ENCODE measurements at regions not wholly inside any gene's neighbourhood (a gene's known extent, or its start where the extent isn't known, plus 50 kb on each side); places are given as distances from the start of the nearest gene placed in this dataset.
"Not testable (repeated sequence)": the region's sequence is repeated elsewhere in the genome, so short reads cannot be mapped to it uniquely, and the experiment has no call there.

GRCh38 chr4:38529189-38530115 lies 134.5 kb upstream of the KLF3 start:
- peak; percentile 17 for DNase-seq

GRCh38 chr4:38530486-38530885 lies 133.5 kb upstream of the KLF3 start:
- no peak for DNase-seq

- no peak for DNase-seq
These were observed 132.8 kb upstream of the KLF3 start for GRCh38 chr4:38531141-38531727.

- DNase-seq, result no peak
These were observed 131.0 kb upstream of the KLF3 start for GRCh38 chr4:38532908-38533499.

DNA sequence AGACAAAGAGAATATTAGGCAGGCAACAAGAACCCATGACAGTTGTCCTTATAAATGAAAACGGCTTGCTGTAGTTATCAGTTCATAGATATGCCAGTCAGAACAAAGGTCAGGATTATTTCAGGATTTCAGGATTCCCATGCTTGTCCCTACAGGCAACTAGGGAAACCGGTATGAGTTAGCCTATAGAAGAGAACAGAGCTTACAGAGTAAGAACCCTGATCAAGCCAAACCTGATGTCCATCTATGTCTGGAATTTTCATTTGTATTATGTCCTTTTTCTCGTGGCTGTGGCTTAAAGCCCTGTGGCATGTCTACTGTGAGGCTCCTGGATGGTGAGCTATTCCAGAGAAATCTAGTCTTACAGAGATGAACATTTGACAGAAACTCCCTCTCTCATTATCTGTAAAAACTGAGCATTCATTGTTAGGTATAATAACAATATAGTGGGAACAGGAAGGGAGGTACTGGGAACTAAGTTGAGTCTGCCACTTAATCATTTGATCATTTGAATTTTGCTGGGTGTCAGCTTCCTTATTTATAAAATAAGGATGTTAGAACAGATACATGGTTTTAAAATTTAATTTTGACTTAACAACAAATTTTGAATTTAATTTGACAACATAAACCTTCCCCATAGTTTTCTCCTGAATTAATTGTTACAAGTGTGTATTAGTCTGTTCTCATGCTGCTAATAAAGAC lies 129.5 kb upstream of the KLF3 start:
- DNase-seq, result no peak

GRCh38 chr4:38535071-38535470 lies 128.9 kb upstream of the KLF3 start:
- DNase-seq, result not testable (repeated sequence)

DNA sequence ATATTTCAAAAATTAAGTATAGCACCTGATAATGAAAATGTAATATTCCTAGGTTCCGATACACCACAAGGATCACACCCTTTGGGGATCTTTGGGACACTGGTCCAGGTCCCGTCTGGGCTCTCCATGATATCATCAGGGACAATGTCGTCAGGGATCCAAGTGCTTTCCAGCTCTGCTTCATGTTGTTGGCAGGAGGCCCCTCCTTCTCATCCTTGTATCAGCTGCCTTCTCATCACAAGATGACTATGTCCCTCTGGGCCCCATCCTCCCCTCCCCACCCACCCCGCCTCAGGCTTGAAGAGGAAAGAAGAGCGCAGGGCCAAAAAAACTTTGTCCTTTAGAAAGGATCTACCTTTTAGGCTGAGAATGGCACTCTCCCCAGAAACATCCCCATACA lies 128.3 kb upstream of the KLF3 start:
- DNase-seq, result no peak

DNA sequence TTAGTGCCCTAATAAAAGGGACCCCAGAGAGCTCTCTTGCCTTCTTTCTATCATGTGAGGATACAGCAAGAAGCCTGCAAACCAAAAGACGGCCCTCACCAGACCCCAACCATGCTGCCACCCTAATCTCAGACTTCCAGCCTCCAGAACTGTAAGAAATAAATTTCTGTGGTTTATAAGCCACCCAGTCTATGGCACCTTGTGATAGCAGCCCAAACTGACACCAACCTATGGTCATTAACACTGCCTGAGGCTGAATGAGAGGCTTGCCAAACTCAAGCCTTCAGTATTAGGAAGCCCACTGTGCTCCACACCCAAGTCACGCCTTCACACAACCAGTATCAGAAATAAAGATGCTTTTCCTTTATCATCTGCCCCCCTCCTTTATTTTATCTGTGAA lies 127.3 kb upstream of the KLF3 start:
- DNase-seq, result no peak

DNA sequence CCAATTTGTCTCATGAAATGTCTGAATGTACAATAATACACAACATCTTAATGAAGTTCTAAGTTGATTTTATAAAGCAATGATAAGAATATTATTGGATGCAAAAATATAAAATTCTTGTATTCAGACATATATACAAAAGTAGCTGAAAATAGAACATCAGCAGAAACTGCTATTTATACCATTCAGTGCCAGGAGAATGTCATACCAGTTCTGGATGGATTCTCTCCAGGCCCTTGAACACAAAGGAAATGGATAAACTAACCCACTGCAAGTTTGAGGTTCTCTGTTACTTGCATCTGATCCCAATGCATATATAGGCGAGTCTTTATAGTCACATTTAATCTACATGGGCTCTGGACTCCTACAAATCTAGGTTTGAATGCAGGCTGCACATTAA lies 126.3 kb upstream of the KLF3 start:
- DNase-seq, result no peak

DNA sequence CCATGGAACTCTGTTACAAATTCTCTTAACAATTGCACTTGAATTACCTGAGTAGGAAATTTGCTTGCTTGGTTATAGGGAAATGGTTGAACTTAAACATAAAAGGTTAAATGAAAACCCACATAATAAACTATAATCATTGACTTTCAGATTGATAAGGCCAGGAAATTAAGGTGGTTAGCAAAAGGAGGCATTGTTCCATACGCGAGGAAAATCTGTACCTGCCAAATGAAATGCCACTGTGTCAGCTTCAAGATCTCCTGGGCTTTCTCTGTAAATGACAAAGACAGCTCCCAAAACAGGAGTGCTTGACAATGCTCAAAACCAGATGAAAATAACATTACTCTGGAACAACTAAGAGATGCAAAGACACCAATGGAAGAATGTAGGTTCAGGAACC lies 125.5 kb upstream of the KLF3 start:
- DNase-seq, result no peak

DNA sequence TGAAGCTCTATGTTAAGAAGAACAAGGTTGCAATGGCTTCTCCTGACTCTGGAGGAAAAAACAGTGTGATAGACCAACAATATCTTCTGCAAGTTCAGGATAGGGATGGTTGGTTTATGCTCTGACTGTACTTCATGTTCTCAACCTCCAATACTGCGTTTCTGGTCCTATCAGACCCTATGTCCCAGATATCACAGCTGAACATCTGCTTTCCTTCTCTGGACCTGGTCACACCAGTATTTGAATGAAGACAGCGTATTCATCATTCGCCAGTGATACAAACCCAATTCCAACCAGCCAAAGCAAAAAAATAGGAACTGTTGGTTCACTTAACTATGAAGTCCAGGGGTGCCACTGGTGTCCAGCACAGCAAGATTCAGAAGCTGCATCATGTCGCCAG lies 124.5 kb upstream of the KLF3 start:
- DNase-seq, result no peak

DNA sequence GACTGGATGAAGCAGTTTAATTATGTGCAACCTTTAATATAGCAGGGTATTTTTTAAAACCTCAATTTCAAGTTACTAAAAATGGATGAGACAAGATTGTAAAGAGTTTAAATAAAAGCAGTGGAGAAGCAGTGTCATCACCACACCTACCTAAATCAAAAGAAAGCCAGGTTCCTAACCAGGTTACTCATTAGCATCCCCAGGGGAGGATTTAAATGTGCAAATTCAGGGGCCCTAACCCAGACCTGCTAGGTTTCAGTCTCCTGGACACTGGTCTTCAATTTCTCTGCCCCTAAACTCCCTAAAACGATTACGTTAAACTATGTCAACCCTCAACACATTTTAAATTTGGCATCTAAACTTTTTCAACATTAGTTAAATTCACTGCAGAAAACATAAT lies 116.9 kb upstream of the KLF3 start:
- no peak for DNase-seq

GRCh38 chr4:38548256-38548655 lies 115.7 kb upstream of the KLF3 start:
- no peak for DNase-seq

DNA sequence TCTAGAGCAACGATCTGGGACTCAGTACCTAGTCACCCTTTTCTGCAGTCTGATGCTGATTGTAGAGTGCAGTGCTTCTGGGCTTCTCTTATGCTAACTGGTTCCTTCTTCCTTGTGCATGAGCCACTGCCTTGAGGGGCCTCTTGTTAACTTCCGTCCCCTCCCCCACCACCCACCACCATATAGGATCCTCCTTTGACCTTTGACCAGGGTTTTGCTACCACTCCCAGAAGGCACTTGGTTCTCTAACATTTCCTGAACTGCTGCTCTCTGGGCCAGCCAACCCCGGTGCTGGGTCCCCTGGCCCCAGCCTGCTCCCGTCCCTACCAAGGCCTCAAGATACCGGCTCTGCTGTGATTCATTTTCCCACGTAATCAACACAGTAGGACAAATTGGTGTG lies 104.6 kb upstream of the KLF3 start:
- no peak for DNase-seq

- no peak for DNase-seq
These were observed 103.7 kb upstream of the KLF3 start for GRCh38 chr4:38560340-38560739.

- DNase-seq, result no peak
These were observed 103.0 kb upstream of the KLF3 start for GRCh38 chr4:38560768-38561558.

GRCh38 chr4:38562751-38563198 lies 101.2 kb upstream of the KLF3 start:
- DNase-seq, result no peak

DNA sequence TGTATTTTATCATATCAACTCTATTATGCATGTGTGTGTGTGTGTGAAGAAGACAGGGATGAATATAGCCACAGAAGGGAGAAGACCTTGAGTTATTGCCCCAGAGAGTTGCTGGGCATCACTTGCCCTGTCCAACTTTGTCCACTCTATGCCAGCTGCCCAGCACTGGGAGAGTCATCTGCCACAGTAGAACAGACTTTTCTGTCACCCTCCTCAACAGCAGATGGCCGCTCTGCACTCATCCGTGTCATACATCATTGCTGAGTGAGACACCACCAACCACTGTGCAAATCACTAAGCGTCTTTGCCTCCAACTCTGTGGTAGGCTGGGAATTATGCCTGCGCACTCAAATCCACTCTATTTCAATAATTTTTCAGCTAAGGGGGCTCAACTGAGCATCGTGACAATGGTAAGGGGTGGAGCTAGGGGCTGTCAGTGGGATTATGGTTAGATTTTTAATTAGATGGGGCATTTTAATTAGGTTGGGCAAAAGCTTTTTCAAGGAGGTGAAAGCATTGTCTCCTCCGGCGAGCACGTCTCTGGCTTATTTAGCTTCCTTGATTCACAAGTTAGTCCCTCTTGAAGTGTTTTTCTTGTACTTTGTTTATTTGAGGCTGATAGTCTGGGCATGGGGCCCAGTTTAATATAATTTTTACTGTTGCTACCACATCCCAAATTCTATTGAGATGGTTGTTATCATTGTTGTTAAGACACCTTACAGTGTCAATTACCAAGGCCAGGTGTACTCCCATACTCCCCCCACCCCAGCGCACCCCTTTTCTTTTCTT lies 100.1 kb upstream of the KLF3 start:
- DNase-seq, result no peak

DNA sequence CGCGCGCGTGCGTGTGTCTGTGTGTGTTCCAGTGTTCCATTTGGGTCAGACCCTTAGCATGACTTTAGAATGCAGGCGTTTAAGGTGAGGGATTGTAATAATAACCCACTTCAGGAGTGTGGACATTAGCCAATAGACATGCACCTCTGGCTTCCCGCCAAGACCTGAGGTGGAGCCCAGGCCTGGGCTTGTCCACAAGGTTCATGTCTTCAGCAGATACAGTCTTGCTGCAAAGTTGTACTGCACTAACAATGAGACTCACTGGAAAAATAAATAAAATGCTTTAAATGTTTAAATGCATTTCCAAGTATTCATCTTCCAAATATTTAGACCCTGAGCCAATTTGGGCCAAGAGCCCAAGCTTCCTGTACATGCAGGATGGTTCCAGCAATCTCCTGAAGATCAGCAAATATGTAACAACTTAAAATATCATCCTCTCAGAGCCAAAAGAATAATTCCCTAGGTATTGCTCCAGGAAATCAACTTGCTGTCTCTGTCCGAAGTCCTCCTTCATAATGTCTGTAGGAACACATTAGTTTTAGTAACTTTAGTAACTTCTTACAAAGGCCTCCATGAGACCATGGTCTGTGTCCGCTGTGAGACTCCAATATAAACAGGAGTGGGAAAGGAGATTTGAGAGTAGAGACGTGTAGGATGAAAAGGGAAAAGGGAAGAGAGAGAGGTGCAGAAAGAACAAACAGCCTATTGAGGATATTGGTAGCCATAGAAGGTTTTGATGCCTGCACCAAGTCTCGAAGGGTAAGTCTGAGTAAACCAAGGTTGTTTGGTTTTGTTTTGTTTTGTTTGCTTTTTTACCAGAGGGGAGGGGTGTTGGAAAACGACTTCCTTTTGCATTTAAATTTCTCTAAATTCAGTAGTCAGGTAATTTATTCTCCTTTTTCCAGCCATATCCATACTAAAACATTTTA lies 98.5 kb upstream of the KLF3 start:
- no peak for DNase-seq

DNA sequence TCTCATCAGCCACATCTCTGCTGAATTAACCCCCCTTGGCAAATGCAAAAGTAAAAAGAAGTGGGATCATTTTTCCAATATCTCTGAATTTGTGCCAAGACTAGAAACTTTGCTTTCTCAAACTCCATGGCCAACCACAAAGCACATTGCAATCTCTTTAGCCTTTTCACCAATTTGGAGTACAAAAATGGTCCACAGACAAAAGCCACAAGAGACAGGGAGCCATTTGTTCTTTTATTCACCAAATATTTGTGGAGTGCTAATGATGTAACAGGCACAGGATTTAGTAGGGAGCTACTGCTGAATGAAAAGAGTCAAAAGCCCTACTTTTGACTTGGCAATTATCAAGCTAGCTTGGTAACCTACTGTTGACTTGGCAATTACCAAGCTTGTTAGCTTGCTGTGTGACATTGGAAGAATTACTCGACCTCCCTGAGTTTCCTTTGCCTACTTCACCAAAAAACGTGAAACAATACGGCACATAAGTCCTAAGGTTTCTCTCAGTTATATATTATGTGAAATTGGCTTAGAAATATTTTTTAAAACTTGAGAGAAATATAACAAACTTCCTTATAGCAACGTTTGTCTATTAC lies 97.1 kb upstream of the KLF3 start:
- DNase-seq, result no peak
